ENCODE measurements at regions not wholly inside any gene's neighbourhood (a gene's known extent, or its start where the extent isn't known, plus 50 kb on each side); places are given as distances from the start of the nearest gene placed in this dataset.

DNA sequence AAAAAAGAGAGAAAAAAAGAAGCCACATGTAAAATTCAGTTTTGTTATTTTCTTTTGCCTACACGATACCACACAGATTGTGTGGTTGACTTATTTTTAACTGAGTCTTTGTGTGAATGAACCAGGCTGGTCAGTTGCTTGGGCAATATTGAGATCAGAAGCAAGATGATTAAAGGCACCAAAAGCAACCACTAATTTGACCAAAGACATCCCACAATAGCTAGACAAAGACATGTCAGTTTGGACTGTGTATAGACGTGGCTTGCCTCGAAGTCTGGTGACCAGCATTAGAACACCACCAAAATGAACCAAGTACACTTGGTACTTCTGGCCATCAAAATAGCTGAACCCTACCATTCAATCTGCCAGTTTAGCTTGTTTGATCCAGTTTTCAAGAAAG, 340.6 kb upstream of the TBX3 start:
- no TSS peak for BruUV-seq (replicated peaks)
- H2AFZ ChIP-seq (ENCODE audit: low read depth, low read length): no peak overlapping the region
- POLR2A ChIA-PET: no interaction called here
- peaks cover 11% of the 10 kb centered on the region for H3K9me3 ChIP-seq (replicated peaks; ENCODE audit: control insufficient read depth, insufficient read depth, low read length)
- H3K36me3 ChIP-seq (ENCODE audit: control insufficient read depth in 2 of 2, extremely low read depth in 1 of 2, insufficient read depth in 2 of 2, low read length in 2 of 2): no peaks in the 10 kb centered on the region
- H4K20me1 ChIP-seq (replicated peaks; ENCODE audit: control insufficient read depth, extremely low read depth, insufficient read depth, low read length): no peaks in the 10 kb centered on the region
- no peak overlapping the region for H3K4me3 ChIP-seq (replicated peaks in 1 of 3; ENCODE audit: insufficient read depth in 1 of 3, low read depth in 1 of 3, low read length in 3 of 3)
- CTCF ChIA-PET: no interaction called here
- no peaks in the 10 kb centered on the region for H3K9me1 ChIP-seq (replicated peaks; ENCODE audit: control insufficient read depth, extremely low read depth, insufficient read depth, low read length)
- H3K4me2 ChIP-seq (ENCODE audit: insufficient read depth, low read length): no peak overlapping the region
- intact Hi-C loops (cut with micrococcal nuclease) (no loop called here), dilution Hi-C loops (cut with MboI; ENCODE audit: extremely low pct_ligation_motif_present, low sequenced_read_pairs) (no loop called here)
- TF ChIP-seq FOS (IDR thresholded peaks at IDR 0.05; ENCODE audit: borderline replicate concordance, insufficient read depth, low read length): no peak
- no peak for TF ChIP-seq POLR2AphosphoS5 (IDR thresholded peaks at IDR 0.05; ENCODE audit: insufficient read depth, low read depth, low read length)
- TF ChIP-seq, protein P1, sequence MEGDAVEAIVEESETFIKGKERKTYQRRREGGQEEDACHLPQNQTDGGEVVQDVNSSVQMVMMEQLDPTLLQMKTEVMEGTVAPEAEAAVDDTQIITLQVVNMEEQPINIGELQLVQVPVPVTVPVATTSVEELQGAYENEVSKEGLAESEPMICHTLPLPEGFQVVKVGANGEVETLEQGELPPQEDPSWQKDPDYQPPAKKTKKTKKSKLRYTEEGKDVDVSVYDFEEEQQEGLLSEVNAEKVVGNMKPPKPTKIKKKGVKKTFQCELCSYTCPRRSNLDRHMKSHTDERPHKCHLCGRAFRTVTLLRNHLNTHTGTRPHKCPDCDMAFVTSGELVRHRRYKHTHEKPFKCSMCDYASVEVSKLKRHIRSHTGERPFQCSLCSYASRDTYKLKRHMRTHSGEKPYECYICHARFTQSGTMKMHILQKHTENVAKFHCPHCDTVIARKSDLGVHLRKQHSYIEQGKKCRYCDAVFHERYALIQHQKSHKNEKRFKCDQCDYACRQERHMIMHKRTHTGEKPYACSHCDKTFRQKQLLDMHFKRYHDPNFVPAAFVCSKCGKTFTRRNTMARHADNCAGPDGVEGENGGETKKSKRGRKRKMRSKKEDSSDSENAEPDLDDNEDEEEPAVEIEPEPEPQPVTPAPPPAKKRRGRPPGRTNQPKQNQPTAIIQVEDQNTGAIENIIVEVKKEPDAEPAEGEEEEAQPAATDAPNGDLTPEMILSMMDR (IDR thresholded peaks at IDR 0.05; ENCODE audit: extremely low read depth in 1 of 2, insufficient read depth in 1 of 2, low read depth in 1 of 2, low read length in 2 of 2): no peak
- TF ChIP-seq POLR2A (IDR thresholded peaks at IDR 0.05; ENCODE audit: low read depth, low read length): no peak
- no peak for TF ChIP-seq EZH2 (IDR thresholded peaks at IDR 0.05; ENCODE audit: borderline replicate concordance, low read depth, low read length, severe bottlenecking)
- TF ChIP-seq, protein P2, sequence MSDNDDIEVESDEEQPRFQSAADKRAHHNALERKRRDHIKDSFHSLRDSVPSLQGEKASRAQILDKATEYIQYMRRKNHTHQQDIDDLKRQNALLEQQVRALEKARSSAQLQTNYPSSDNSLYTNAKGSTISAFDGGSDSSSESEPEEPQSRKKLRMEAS (IDR thresholded peaks at IDR 0.05; ENCODE audit: insufficient read depth, insufficient read length): no peak
- no peak for TF ChIP-seq MYC (IDR thresholded peaks at IDR 0.05; ENCODE audit: low read depth, low read length)
- no peak for TF ChIP-seq JUN (IDR thresholded peaks at IDR 0.05; ENCODE audit: borderline replicate concordance, insufficient read depth, insufficient read length, low read depth)
- H3K27ac ChIP-seq (ENCODE audit: insufficient read depth, low read depth, low read length): no peak overlapping the region
- FAIRE-seq (no peak), DNase-seq (ENCODE audit: low read depth, low spot score) (no peak)
- no peak overlapping the region for H3K9ac ChIP-seq (replicated peaks; ENCODE audit: extremely low read depth, insufficient read depth, low read length)
- no peaks in the 10 kb centered on the region for H3K4me1 ChIP-seq (ENCODE audit: control insufficient read depth, extremely low read depth, insufficient read depth, low read length)
- H3K27me3 ChIP-seq (ENCODE audit: control insufficient read depth in 2 of 2, insufficient read depth in 2 of 2, low read length in 2 of 2): no peaks in the 10 kb centered on the region
- H3K79me2 ChIP-seq (ENCODE audit: control insufficient read depth, insufficient read depth, low read length): no peaks in the 10 kb centered on the region

Measured in endothelial cell of umbilical vein (primary cell).